HCT116 (cell line): ENCODE measurements at regions not wholly inside any gene's neighbourhood (a gene's known extent, or its start where the extent isn't known, plus 50 kb on each side); places are given as distances from the start of the nearest gene placed in this dataset.

Experiments
- ATAC-seq: fragments of 200-7000 bp; cut with Tn5 transposase; 2 replicates; pipeline ENCODE4 v1.9.1; 2020; ENCODE audit warnings: mild to moderate bottlenecking, moderate library complexity
- BruUV-seq: library from RNA; stranded (reverse); fragments of 400-500 nt; replicated peaks from 2 replicates; lab custom pipeline; 2021; lab: Mats Ljungman, UMichigan
- CTCF ChIA-PET: fragments of 300-600 bp; sonication (Branson Sonifier 250); formaldehyde crosslinking; loops from one replicate; lab custom pipeline; 2021; ENCODE audit warnings: antibody characterized with exemption; lab: Charles Lee
- POLR2A ChIA-PET: fragments of 300-600, 350-600 bp; sonication (Branson Sonifier 250); formaldehyde crosslinking; loops from one replicate; lab custom pipeline; 2021; ENCODE audit warnings: antibody characterized with exemption; lab: Charles Lee
- RAD21 ChIA-PET, 2 experiments: fragments of 300-600 bp; sonication (Branson Sonifier 250); formaldehyde crosslinking; loops; one replicate each; lab custom pipeline; 2023; ENCODE audit warnings: low total read pairs in 2 of 2; ENCODE audit not compliant: uncharacterized antibody in 2 of 2, unreplicated experiment in 2 of 2, low non-redundant PET in 1 of 2; lab: Charles Lee
- DNase-seq: peaks from one replicate; pipeline ENCODE4 v3.0.0-alpha.2; 2010; ENCODE audit warnings: low read depth, low spot score
- H2AFZ ChIP-seq: fragments of 200-600 bp; shearing (Covaris generic), sonication (generic); 2 replicates; pipeline ENCODE4 v1.6.1; 2017; ENCODE audit warnings: low read depth, mixed run types, mixed read lengths, antibody characterized with exemption, low read length; ENCODE audit not compliant: poor library complexity, severe bottlenecking
- H3K27ac ChIP-seq: 2 replicates; pipeline ENCODE4 v1.5.1; 2012; ENCODE audit warnings: low read depth, low read length
- H3K27me3 ChIP-seq: fragments of 200-600 bp; sonication (generic); 2 replicates; pipeline ENCODE4 v1.6.1; 2016; ENCODE audit warnings: mixed run types, low read length, mixed read lengths; ENCODE audit not compliant: insufficient read depth
- H3K36me3 ChIP-seq, 2 experiments: fragments of 200-500 bp in 1 of 2; fragments of 200-600 bp in 1 of 2; sonication (Bioruptor generic) in 1 of 2; sonication (generic) in 1 of 2; 2 replicates each; pipeline versions ENCODE4 v1.5.1 to v1.6.1; 2014 to 2016; ENCODE audit warnings: low read length in 2 of 2, inconsistent platforms in 1 of 2, mixed read lengths in 1 of 2, mixed run types in 1 of 2; ENCODE audit not compliant: insufficient read depth in 2 of 2, control insufficient read depth in 1 of 2
- H3K4me1 ChIP-seq, 2 experiments: fragments of 200-600 bp in 1 of 2; sonication (generic) in 1 of 2; 2 replicates each; pipeline versions ENCODE4 v1.5.1 to v1.6.1; 2012 to 2017; ENCODE audit warnings: low read length in 2 of 2, inconsistent platforms in 1 of 2, mild to moderate bottlenecking in 1 of 2, mixed read lengths in 1 of 2, mixed run types in 1 of 2, moderate library complexity in 1 of 2; ENCODE audit not compliant: insufficient read depth in 2 of 2, control insufficient read depth in 1 of 2
- H3K4me2 ChIP-seq: fragments of 200-600 bp; sonication (generic); 2 replicates; pipeline ENCODE4 v1.6.1; 2017; ENCODE audit warnings: mixed run types, low read length, mixed read lengths
- H3K4me3 ChIP-seq, 2 experiments: fragments of 200-600 bp in 1 of 2; sonication (generic) in 1 of 2; replicated peaks in 1 of 2; 2 replicates each; pipeline ENCODE4 v1.5.1; 2011 to 2016; ENCODE audit warnings: low read length in 2 of 2, control low read depth in 1 of 2, low read depth in 1 of 2, mild to moderate bottlenecking in 1 of 2, mixed read lengths in 1 of 2, mixed run types in 1 of 2
- H3K79me2 ChIP-seq: fragments of 200-600 bp; sonication (generic); 2 replicates; pipeline ENCODE4 v1.6.1; 2017; ENCODE audit warnings: mild to moderate bottlenecking, mixed run types, low read length, moderate library complexity, mixed read lengths; ENCODE audit not compliant: insufficient read depth
- H3K9ac ChIP-seq: fragments of 200-600 bp; sonication (generic); 2 replicates; pipeline ENCODE4 v1.6.1; 2016; ENCODE audit warnings: low read length, mixed read lengths
- H3K9me2 ChIP-seq: fragments of 200-600 bp; sonication (generic), shearing (Covaris generic); 2 replicates; pipeline ENCODE4 v1.6.1; 2017; ENCODE audit warnings: mixed run types, mild to moderate bottlenecking, moderate library complexity; ENCODE audit not compliant: insufficient read depth
- H3K9me3 ChIP-seq, 2 experiments: fragments of 200-500 bp in 1 of 2; fragments of 200-600 bp in 1 of 2; sonication (Bioruptor generic) in 1 of 2; sonication (generic) in 1 of 2; 2 replicates each; pipeline ENCODE4 v1.6.1; 2014 to 2017; ENCODE audit warnings: low read length in 2 of 2, mixed read lengths in 2 of 2, inconsistent platforms in 1 of 2, low read depth in 1 of 2, mild to moderate bottlenecking in 1 of 2, mixed run types in 1 of 2, moderate library complexity in 1 of 2; ENCODE audit not compliant: control insufficient read depth in 1 of 2, insufficient read depth in 1 of 2
- H4K20me1 ChIP-seq: fragments of 200-600 bp; sonication (generic), shearing (Covaris generic); 2 replicates; pipeline ENCODE4 v1.6.1; 2017; ENCODE audit warnings: mixed run types, mild to moderate bottlenecking, moderate library complexity; ENCODE audit not compliant: insufficient read depth
- ATF3 ChIP-seq: IDR thresholded peaks from 2 replicates; pipeline ENCODE4 v1.6.1; 2012
- CTCF ChIP-seq, 3 experiments: fragments of 200-600 bp in 1 of 3; sonication (generic) in 1 of 3; IDR thresholded peaks in 2 of 3; conservative IDR thresholded peaks in 1 of 3; 2 replicates each; pipeline ENCODE4 v1.5.1; 2012 to 2017; ENCODE audit warnings: low read depth in 2 of 3, low read length in 2 of 3, antibody characterized with exemption in 1 of 3, borderline replicate concordance in 1 of 3, control low read depth in 1 of 3, mild to moderate bottlenecking in 1 of 3, mixed read lengths in 1 of 3, mixed run types in 1 of 3, moderate library complexity in 1 of 3; ENCODE audit not compliant: insufficient read depth in 1 of 3
- ELF1 ChIP-seq: IDR thresholded peaks from 2 replicates; pipeline ENCODE4 v1.6.1; 2012; ENCODE audit warnings: low read depth, borderline replicate concordance
- EZH2 ChIP-seq: fragments of 200-600 bp; sonication (generic); IDR thresholded peaks from 2 replicates; pipeline ENCODE4 v1.6.1; 2017; ENCODE audit warnings: antibody characterized with exemption, mixed run types
- EZH2phosphoT487 ChIP-seq: fragments of 200-600 bp; IDR thresholded peaks from 2 replicates; pipeline ENCODE4 v1.6.1; 2018; ENCODE audit warnings: antibody characterized with exemption, borderline replicate concordance
- FOSL1 ChIP-seq: IDR thresholded peaks from 2 replicates; pipeline ENCODE4 v1.6.1; 2012; ENCODE audit warnings: low read depth
- JUND ChIP-seq: IDR thresholded peaks from 2 replicates; pipeline ENCODE4 v1.6.1; 2012
- POLR2A ChIP-seq: IDR thresholded peaks from 2 replicates; pipeline ENCODE4 v1.7.0; 2011; ENCODE audit warnings: borderline replicate concordance; ENCODE audit not compliant: insufficient read depth, insufficient read length; ENCODE audit errors: extremely low read depth
- POLR2AphosphoS5 ChIP-seq: IDR thresholded peaks from 2 replicates; pipeline ENCODE4 v1.6.1; 2011; ENCODE audit warnings: mild to moderate bottlenecking, low read depth, low read length, moderate library complexity
- RAD21 ChIP-seq: IDR thresholded peaks from 2 replicates; pipeline ENCODE4 v1.6.1; 2012; ENCODE audit warnings: low read depth, mild to moderate bottlenecking
- REST ChIP-seq: IDR thresholded peaks from 2 replicates; pipeline ENCODE4 v1.6.1; 2012; ENCODE audit warnings: low read depth
- SIN3A ChIP-seq: IDR thresholded peaks from 2 replicates; pipeline ENCODE4 v1.6.1; 2012; ENCODE audit warnings: low read depth
- SRF ChIP-seq: IDR thresholded peaks from 2 replicates; pipeline ENCODE4 v1.6.1; 2012; ENCODE audit warnings: low read depth
- TCF7L2 ChIP-seq: IDR thresholded peaks from 2 replicates; pipeline ENCODE4 v1.7.0; 2011; ENCODE audit warnings: borderline replicate concordance, inconsistent platforms; ENCODE audit not compliant: insufficient read depth, insufficient read length; ENCODE audit errors: extremely low read depth
- YY1 ChIP-seq: IDR thresholded peaks from 2 replicates; pipeline ENCODE4 v1.6.1; 2011; ENCODE audit warnings: low read length, low read depth, moderate library complexity, mild to moderate bottlenecking; ENCODE audit not compliant: insufficient replicate concordance; ENCODE audit errors: extremely low read depth
- ZFX ChIP-seq: fragments of 450-650 bp; IDR thresholded peaks from 2 replicates; pipeline ENCODE4 v1.6.1; 2017
- intact Hi-C: fragments of 100-400 bp; cut with micrococcal nuclease; formaldehyde crosslinking; loops from 2 replicates; pipeline ENCODE4 v1.10.0; 2022
- TF ChIP-seq, protein P1 (sequence below): IDR thresholded peaks from 2 replicates; pipeline ENCODE4 v1.6.1; 2012

DNA sequence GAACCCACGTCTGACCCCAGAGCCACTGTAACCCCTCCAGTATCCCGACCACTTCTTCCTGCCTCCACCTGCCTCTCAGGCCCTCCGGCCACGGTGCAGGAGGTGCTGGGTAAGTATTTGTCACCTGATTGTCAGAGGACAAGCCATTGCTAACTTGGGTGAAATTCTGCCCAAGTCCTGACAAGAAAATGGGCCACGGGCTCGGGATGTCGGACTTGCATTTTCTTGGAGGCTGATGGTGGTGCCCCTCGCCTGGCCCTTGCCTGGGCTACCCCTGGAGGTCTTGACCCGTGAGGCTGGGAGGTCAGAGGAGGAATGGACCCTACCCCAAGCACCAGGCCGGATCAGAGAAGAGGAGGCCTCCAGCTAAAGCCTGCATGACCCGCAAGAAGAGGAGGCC lies 149.7 kb upstream of the COL5A1 start:
- POLR2A ChIA-PET, result no interaction called here
- TF ChIP-seq FOSL1, result no peak
- Histone ChIP-seq H3K4me1 (no peaks in the 10 kb centered on the region), H3K27ac (no peak overlapping the region), H3K9me3 (no peaks in the 10 kb centered on the region), H3K9me2 (no peaks in the 10 kb centered on the region), H3K79me2 (no peaks in the 10 kb centered on the region), H2AFZ (no peak overlapping the region), H4K20me1 (no peaks in the 10 kb centered on the region), H3K36me3 (no peaks in the 10 kb centered on the region), H3K27me3 (0 out of 2 replicates have a peak, but pooled peaks cover 3% of the 10 kb centered on the region), H3K4me2 (no peak overlapping the region), H3K9ac (no peak overlapping the region), H3K4me3 (no peak overlapping the region)
- RAD21 ChIA-PET, result no interaction called here
- CTCF ChIA-PET, result no interaction called here
- intact Hi-C loops, result no loop called here
- no TSS peak for BruUV-seq
- ATAC-seq (no peak), DNase-seq (no peak)

- no peak overlapping the region for H3K4me3 ChIP-seq
- ChIA-PET RAD21 (no interaction called here), CTCF (no interaction called here), POLR2A (no interaction called here)
- H3K9ac ChIP-seq, result no peak overlapping the region
- DNase-seq (no peak), ATAC-seq (no peak)
- intact Hi-C loops, result no loop called here
- 0 out of 2 replicates have a peak, but pooled peaks cover 3% of the 10 kb centered on the region for H3K27me3 ChIP-seq
- H3K4me2 ChIP-seq, result no peak overlapping the region
- no peaks in the 10 kb centered on the region for H3K9me2 ChIP-seq
- H3K27ac ChIP-seq, result no peak overlapping the region
- H3K9me3 ChIP-seq, result no peaks in the 10 kb centered on the region
- BruUV-seq, result no TSS peak
- H4K20me1 ChIP-seq, result no peaks in the 10 kb centered on the region
- no peak overlapping the region for H2AFZ ChIP-seq
- H3K79me2 ChIP-seq, result no peaks in the 10 kb centered on the region
- no peaks in the 10 kb centered on the region for H3K36me3 ChIP-seq
- H3K4me1 ChIP-seq, result no peaks in the 10 kb centered on the region
- no peak for TF ChIP-seq ZFX
- no peak for TF ChIP-seq EZH2phosphoT487
- no peak for TF ChIP-seq ATF3
- no peak for TF ChIP-seq JUND
- TF ChIP-seq SRF, result no peak
- TF ChIP-seq EZH2, result no peak
- no peak for TF ChIP-seq CTCF (IDR thresholded peaks at IDR 0.05 in 2 of 3, conservative IDR thresholded peaks at IDR 0.05 in 1 of 3; ENCODE audit: borderline replicate concordance in 1 of 3, insufficient read depth in 1 of 3, low read depth in 2 of 3, low read length in 2 of 3)
- no peak for TF ChIP-seq ELF1
- no peak for TF ChIP-seq FOSL1
- TF ChIP-seq REST, result no peak
- TF ChIP-seq YY1, result no peak
- TF ChIP-seq SIN3A, result no peak
- no peak for TF ChIP-seq RAD21
- TF ChIP-seq, protein P1, sequence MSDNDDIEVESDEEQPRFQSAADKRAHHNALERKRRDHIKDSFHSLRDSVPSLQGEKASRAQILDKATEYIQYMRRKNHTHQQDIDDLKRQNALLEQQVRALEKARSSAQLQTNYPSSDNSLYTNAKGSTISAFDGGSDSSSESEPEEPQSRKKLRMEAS, result no peak
- no peak for TF ChIP-seq POLR2A
- TF ChIP-seq POLR2AphosphoS5, result no peak
- no peak for TF ChIP-seq TCF7L2
These were observed 149.3 kb upstream of the COL5A1 start for GRCh38 chr9:134492281-134492691.
